Endothelial cell of umbilical vein (primary cell): ENCODE measurements at regions not wholly inside any gene's neighbourhood (a gene's known extent, or its start where the extent isn't known, plus 50 kb on each side); places are given as distances from the start of the nearest gene placed in this dataset.

Experiments
- BruUV-seq: library from RNA; stranded (reverse); fragments of 400-500 nt; replicated peaks from 2 replicates; lab custom pipeline; 2021; lab: Mats Ljungman, UMichigan
- CTCF ChIA-PET: fragments of 300-600, 350-600 bp; sonication (Branson Sonifier 250); formaldehyde crosslinking; loops from one replicate; lab custom pipeline; 2021; ENCODE audit warnings: antibody characterized with exemption, inconsistent platforms; lab: Charles Lee
- POLR2A ChIA-PET: fragments of 300-600, 350-600 bp; sonication (Branson Sonifier 250); formaldehyde crosslinking; loops from one replicate; lab custom pipeline; 2021; ENCODE audit warnings: antibody characterized with exemption, inconsistent platforms; lab: Charles Lee
- DNase-seq: peaks from one replicate; pipeline ENCODE4 v3.0.0-alpha.2; 2011; ENCODE audit warnings: low read depth, low spot score
- FAIRE-seq: peaks from 2 replicates; lab custom pipeline; 2011; peaks lifted over from hg19 to GRCh38; lab: Jason Lieb, UNC
- H2AFZ ChIP-seq: 2 replicates; pipeline ENCODE4 v1.6.0; 2012; ENCODE audit warnings: low read depth, low read length, control low read depth, inconsistent platforms
- H3K27ac ChIP-seq: 2 replicates; pipeline ENCODE4 v1.5.1; 2011; ENCODE audit warnings: low read depth, mild to moderate bottlenecking, control low read depth, low read length, moderate library complexity; ENCODE audit not compliant: insufficient read depth
- H3K27me3 ChIP-seq, 2 experiments: 2 replicates each; pipeline versions ENCODE4 v1.6.0 to v1.6.1; 2011; ENCODE audit warnings: low read length in 2 of 2, mixed read lengths in 1 of 2; ENCODE audit not compliant: control insufficient read depth in 2 of 2, insufficient read depth in 2 of 2
- H3K36me3 ChIP-seq, 2 experiments: 2 replicates in 1 of 2; 3 replicates in 1 of 2; pipeline ENCODE4 v1.5.1; 2011; ENCODE audit warnings: low read length in 2 of 2, mild to moderate bottlenecking in 1 of 2, moderate library complexity in 1 of 2; ENCODE audit not compliant: control insufficient read depth in 2 of 2, insufficient read depth in 2 of 2; ENCODE audit errors: extremely low read depth in 1 of 2
- H3K4me1 ChIP-seq: 3 replicates; pipeline ENCODE4 v1.5.1; 2011; ENCODE audit warnings: mild to moderate bottlenecking, low read length; ENCODE audit not compliant: control insufficient read depth, insufficient read depth; ENCODE audit errors: extremely low read depth
- H3K4me2 ChIP-seq: 2 replicates; pipeline ENCODE4 v1.6.1; 2011; ENCODE audit warnings: low read length, control low read depth, mixed read lengths; ENCODE audit not compliant: insufficient read depth
- H3K4me3 ChIP-seq, 3 experiments: fragments of 200-600 bp in 1 of 3; sonication (generic), shearing (Covaris generic) in 1 of 3; replicated peaks in 1 of 3; 2 replicates each; pipeline ENCODE4 v1.5.1; 2011 to 2016; ENCODE audit warnings: control low read depth in 3 of 3, low read length in 3 of 3, mild to moderate bottlenecking in 2 of 3, inconsistent platforms in 1 of 3, low read depth in 1 of 3, moderate library complexity in 1 of 3; ENCODE audit not compliant: insufficient read depth in 1 of 3
- H3K79me2 ChIP-seq: 2 replicates; pipeline ENCODE4 v1.6.0; 2012; ENCODE audit warnings: low read length, inconsistent platforms; ENCODE audit not compliant: control insufficient read depth, insufficient read depth
- H3K9ac ChIP-seq: replicated peaks from 2 replicates; pipeline ENCODE3; 2011; ENCODE audit warnings: low read length, control low read depth; ENCODE audit not compliant: insufficient read depth; ENCODE audit errors: extremely low read depth
- H3K9me1 ChIP-seq: replicated peaks from 3 replicates; pipeline ENCODE4 v1.6.0; 2011; ENCODE audit warnings: mild to moderate bottlenecking, low read length; ENCODE audit not compliant: control insufficient read depth, insufficient read depth; ENCODE audit errors: extremely low read depth
- H3K9me3 ChIP-seq: replicated peaks from 2 replicates; pipeline ENCODE4 v1.5.1; 2012; ENCODE audit warnings: low read length, inconsistent platforms; ENCODE audit not compliant: control insufficient read depth, insufficient read depth
- H4K20me1 ChIP-seq: replicated peaks from 2 replicates; pipeline ENCODE3; 2011; ENCODE audit warnings: mild to moderate bottlenecking, low read length; ENCODE audit not compliant: control insufficient read depth, insufficient read depth; ENCODE audit errors: extremely low read depth
- CTCF ChIP-seq, 2 donors: IDR thresholded peaks; 1 replicate in 1 of 2; 2 replicates in 1 of 2; pipeline ENCODE4 v1.5.1; 2011; ENCODE audit warnings: low read length in 2 of 2, mild to moderate bottlenecking in 2 of 2, moderate library complexity in 2 of 2, control low read depth in 1 of 2, inconsistent platforms in 1 of 2, low read depth in 1 of 2; ENCODE audit not compliant: insufficient read depth in 1 of 2; ENCODE audit errors: extremely low read depth in 1 of 2
- EZH2 ChIP-seq: IDR thresholded peaks from 2 replicates; pipeline ENCODE4 v1.6.1; 2012; ENCODE audit warnings: borderline replicate concordance, low read depth, mild to moderate bottlenecking, moderate library complexity, low read length, inconsistent platforms; ENCODE audit not compliant: severe bottlenecking
- FOS ChIP-seq: IDR thresholded peaks from 2 replicates; pipeline ENCODE4 v1.6.1; 2011; ENCODE audit warnings: mild to moderate bottlenecking, low read length, moderate library complexity, borderline replicate concordance; ENCODE audit not compliant: insufficient read depth
- GATA2 ChIP-seq: IDR thresholded peaks from 2 replicates; pipeline ENCODE4 v1.7.0; 2011; ENCODE audit warnings: low read depth, mild to moderate bottlenecking, moderate library complexity, mixed read lengths, low read length; ENCODE audit not compliant: insufficient read length, insufficient read depth
- JUN ChIP-seq: IDR thresholded peaks from 2 replicates; pipeline ENCODE4 v1.6.1; 2011; ENCODE audit warnings: borderline replicate concordance, low read depth; ENCODE audit not compliant: insufficient read length, insufficient read depth
- MAX ChIP-seq: IDR thresholded peaks from 2 replicates; pipeline ENCODE4 v1.6.1; 2011; ENCODE audit not compliant: insufficient read depth, insufficient read length
- MYC ChIP-seq: IDR thresholded peaks from one replicate; pipeline ENCODE4 v1.6.1; 2011; ENCODE audit warnings: mild to moderate bottlenecking, low read depth, low read length
- POLR2A ChIP-seq: IDR thresholded peaks from 2 replicates; pipeline ENCODE4 v1.6.1; 2012; ENCODE audit warnings: low read depth, mild to moderate bottlenecking, control low read depth, low read length
- POLR2AphosphoS5 ChIP-seq: IDR thresholded peaks from 2 replicates; pipeline ENCODE4 v1.6.1; 2012; ENCODE audit warnings: low read depth, mild to moderate bottlenecking, control low read depth, low read length, moderate library complexity; ENCODE audit not compliant: insufficient read depth
- dilution Hi-C: fragments of 300-500 bp; cut with MboI; formaldehyde crosslinking; loops from one replicate; pipeline ENCODE4 v1.15.0; 2019; ENCODE audit warnings: low sequenced_read_pairs; ENCODE audit not compliant: extremely low pct_ligation_motif_present
- intact Hi-C: fragments of 100-400 bp; cut with micrococcal nuclease; formaldehyde crosslinking; loops from one replicate; pipeline ENCODE4 v1.10.0; 2022

DNA sequence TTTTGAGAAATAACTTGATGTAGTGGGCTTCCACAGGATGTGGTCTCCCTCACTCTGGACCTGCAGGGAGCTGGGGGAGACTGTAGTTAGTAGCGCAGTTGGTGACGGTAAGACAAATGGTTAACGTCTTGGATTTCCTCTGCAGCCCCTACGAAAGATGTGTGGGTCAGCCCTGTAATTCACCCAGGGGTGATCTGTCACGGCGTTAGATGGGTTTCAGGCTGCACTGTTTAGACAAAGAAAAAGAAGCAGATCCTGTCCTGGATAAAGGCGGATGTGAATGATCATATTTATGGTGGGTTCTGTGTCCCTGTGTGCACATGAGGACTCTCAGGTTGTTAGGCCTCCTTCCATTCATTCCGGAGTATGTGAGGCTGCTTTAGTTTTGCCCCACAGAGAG, 142.0 kb upstream of the SLC28A3 start:
- no peak for DNase-seq
- dilution Hi-C loops = no loop called here
- Histone ChIP-seq H3K79me2 (no peaks in the 10 kb centered on the region), H3K9ac (no peak overlapping the region), H3K4me1 (no peaks in the 10 kb centered on the region), H3K36me3 (no peaks in the 10 kb centered on the region), H3K9me3 (peaks cover 2% of the 10 kb centered on the region), H3K27me3 (no peaks in the 10 kb centered on the region), H3K27ac (no peak overlapping the region), H3K4me3 (no peak overlapping the region), H4K20me1 (no peaks in the 10 kb centered on the region), H3K9me1 (no peaks in the 10 kb centered on the region), H2AFZ (no peak overlapping the region), H3K4me2 (no peak overlapping the region)
- intact Hi-C loops = no loop called here
- no TSS peak for BruUV-seq
- FAIRE-seq = no peak
- TF ChIP-seq JUN (no peak), EZH2 (no peak), POLR2A (no peak), GATA2 (no peak), MYC (no peak), CTCF (IDR thresholded peaks at IDR 0.05; ENCODE audit: extremely low read depth in 1 of 2, insufficient read depth in 1 of 2, low read depth in 1 of 2, low read length in 2 of 2) (no peak), FOS (no peak), MAX (no peak), POLR2AphosphoS5 (no peak)
- POLR2A ChIA-PET = no interaction called here
- CTCF ChIA-PET = no interaction called here
